OCI-LY1 (cell line): ENCODE measurements at regions not wholly inside any gene's neighbourhood (a gene's known extent, or its start where the extent isn't known, plus 50 kb on each side); places are given as distances from the start of the nearest gene placed in this dataset.

ENCODE experiments used
- CTCF ChIP-seq: fragments of 200-600 bp; sonication (generic), shearing (Covaris generic); IDR thresholded peaks from 2 replicates; pipeline ENCODE4 v1.5.1; 2017; ENCODE audit warnings: mild to moderate bottlenecking, antibody characterized with exemption, low read length, moderate library complexity, mixed read lengths
- EZH2 ChIP-seq: fragments of 200-600 bp; sonication (generic), shearing (Covaris generic); IDR thresholded peaks from 2 replicates; pipeline ENCODE4 v1.8.0; 2017; ENCODE audit warnings: borderline replicate concordance, mixed run types, mild to moderate bottlenecking, antibody characterized with exemption, low read length, moderate library complexity, mixed read lengths

GRCh38 chr2:145194673-145195072, 674.8 kb upstream of the ZEB2 start:
- no peak for TF ChIP-seq CTCF
- TF ChIP-seq EZH2, result no peak
